ENCODE measurements at regions not wholly inside any gene's neighbourhood (a gene's known extent, or its start where the extent isn't known, plus 50 kb on each side); places are given as distances from the start of the nearest gene placed in this dataset.

DNA sequence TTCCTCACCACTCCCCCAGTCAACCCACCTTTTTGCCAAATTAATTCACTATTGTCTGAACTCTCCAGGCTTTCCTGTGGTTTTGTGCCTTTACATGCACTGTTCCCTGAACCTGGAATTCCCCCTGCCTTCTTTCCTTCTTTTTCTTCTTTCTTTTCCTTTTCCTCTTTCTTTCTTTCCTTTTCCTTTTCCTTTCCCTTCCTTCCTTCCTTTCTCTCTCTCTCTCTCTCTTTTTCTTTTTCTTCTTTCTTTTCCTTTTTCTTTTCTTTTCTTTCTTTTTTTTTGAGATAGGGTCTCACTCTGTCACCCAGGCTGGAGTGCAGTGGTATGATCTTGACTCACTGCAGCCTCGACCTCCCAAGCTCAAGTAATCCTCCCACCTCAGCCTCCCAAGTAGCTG is 56.6 kb upstream of the CDC42BPA start:
- H3K4me3 ChIP-seq, result no peak overlapping the region
- no peaks in the 10 kb centered on the region for H3K9me3 ChIP-seq
- DNase-seq, result no peak
- no peak for ATAC-seq
- no peaks in the 10 kb centered on the region for H3K4me1 ChIP-seq
- TF ChIP-seq, protein P1, sequence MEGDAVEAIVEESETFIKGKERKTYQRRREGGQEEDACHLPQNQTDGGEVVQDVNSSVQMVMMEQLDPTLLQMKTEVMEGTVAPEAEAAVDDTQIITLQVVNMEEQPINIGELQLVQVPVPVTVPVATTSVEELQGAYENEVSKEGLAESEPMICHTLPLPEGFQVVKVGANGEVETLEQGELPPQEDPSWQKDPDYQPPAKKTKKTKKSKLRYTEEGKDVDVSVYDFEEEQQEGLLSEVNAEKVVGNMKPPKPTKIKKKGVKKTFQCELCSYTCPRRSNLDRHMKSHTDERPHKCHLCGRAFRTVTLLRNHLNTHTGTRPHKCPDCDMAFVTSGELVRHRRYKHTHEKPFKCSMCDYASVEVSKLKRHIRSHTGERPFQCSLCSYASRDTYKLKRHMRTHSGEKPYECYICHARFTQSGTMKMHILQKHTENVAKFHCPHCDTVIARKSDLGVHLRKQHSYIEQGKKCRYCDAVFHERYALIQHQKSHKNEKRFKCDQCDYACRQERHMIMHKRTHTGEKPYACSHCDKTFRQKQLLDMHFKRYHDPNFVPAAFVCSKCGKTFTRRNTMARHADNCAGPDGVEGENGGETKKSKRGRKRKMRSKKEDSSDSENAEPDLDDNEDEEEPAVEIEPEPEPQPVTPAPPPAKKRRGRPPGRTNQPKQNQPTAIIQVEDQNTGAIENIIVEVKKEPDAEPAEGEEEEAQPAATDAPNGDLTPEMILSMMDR (IDR thresholded peaks at IDR 0.05), result no peak
- no peaks in the 10 kb centered on the region for H3K27me3 ChIP-seq
- no peak overlapping the region for H3K27ac ChIP-seq
- intact Hi-C loops (cut with DNase I), result no loop called here
- H3K36me3 ChIP-seq, result no peaks in the 10 kb centered on the region

- intact Hi-C loops (cut with DNase I), result no loop called here
- ATAC-seq, result no peak
- H3K4me1 ChIP-seq, result no peaks in the 10 kb centered on the region
These were observed 54.4 kb upstream of the CDC42BPA start for GRCh38 chr1:227372726-227373130.

DNA sequence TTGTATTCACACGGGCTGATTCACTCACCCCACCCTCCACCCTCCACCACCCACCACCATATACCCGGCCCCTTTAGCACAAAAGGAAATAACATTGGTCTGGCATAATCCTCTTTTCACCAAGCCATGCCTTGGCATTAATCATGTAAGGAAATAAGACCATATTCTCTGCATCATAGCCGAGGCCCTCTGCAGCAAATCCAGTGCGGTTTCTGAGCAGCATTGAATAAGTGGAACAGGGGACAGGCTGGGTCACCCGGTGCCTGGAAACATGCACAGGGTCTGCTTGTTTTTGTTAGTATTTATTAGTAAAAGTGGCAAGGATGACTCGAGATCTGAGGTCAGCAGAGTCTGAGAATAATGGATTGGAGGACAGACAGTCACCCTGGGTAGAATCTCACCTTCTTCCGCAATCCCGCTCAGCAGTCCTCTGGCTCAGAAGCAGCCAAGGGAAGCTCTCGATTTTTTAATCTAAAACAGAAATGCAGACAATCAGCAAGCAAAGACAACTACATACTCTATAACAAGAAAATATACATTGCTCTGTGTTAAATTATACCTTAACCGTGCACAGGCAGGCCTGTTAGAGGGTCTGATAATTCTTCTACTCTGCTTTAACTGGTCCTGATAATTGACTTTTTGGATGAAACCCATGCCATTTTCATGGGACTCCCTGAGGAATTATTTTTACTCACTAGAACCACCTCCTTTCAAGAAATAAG is 52.4 kb upstream of the CDC42BPA start:
- intact Hi-C loops (cut with DNase I), result no loop called here
- DNase-seq, result no peak
- Histone ChIP-seq H3K27me3 (no peaks in the 10 kb centered on the region), H3K4me3 (no peak overlapping the region), H3K9me3 (no peaks in the 10 kb centered on the region), H3K4me1 (no peaks in the 10 kb centered on the region), H3K36me3 (no peaks in the 10 kb centered on the region), H3K27ac (no peak overlapping the region)
- TF ChIP-seq, protein P1 (IDR thresholded peaks at IDR 0.05), result no peak
- no peak for ATAC-seq

More at GRCh38 chr1:227372726-227373130, 54.4 kb upstream of the CDC42BPA start:
- H3K9me3 ChIP-seq, result no peaks in the 10 kb centered on the region
- no peaks in the 10 kb centered on the region for H3K36me3 ChIP-seq
- no peak overlapping the region for H3K4me3 ChIP-seq
- DNase-seq, result no peak
- TF ChIP-seq, protein P1 (IDR thresholded peaks at IDR 0.05), result no peak
- H3K27ac ChIP-seq, result no peak overlapping the region
- H3K27me3 ChIP-seq, result no peaks in the 10 kb centered on the region

GRCh38 chr1:227369102-227369760 is 50.9 kb upstream of the CDC42BPA start:
- no peaks in the 10 kb centered on the region for H3K27me3 ChIP-seq
- no peak for DNase-seq
- H3K36me3 ChIP-seq, result no peaks in the 10 kb centered on the region
- no peak for ATAC-seq
- intact Hi-C loops (cut with DNase I), result no loop called here
- TF ChIP-seq, protein P1 (IDR thresholded peaks at IDR 0.05), result no peak
- H3K4me3 ChIP-seq, result no peak overlapping the region
- no peaks in the 10 kb centered on the region for H3K9me3 ChIP-seq
- H3K27ac ChIP-seq, result no peak overlapping the region
- no peaks in the 10 kb centered on the region for H3K4me1 ChIP-seq

Measured in upper lobe of right lung (tissue), 1 donor.